Prostate gland (tissue), 2 donors: ENCODE measurements at regions not wholly inside any gene's neighbourhood (a gene's known extent, or its start where the extent isn't known, plus 50 kb on each side); places are given as distances from the start of the nearest gene placed in this dataset.

ENCODE experiments used
- POLR2A ChIP-seq: fragments of 450-650 bp; IDR thresholded peaks from one replicate; pipeline ENCODE4 v1.6.1; 2016; ENCODE audit warnings: antibody characterized with exemption, mild to moderate bottlenecking
- POLR2AphosphoS5 ChIP-seq: sonication (generic); formaldehyde crosslinking; IDR thresholded peaks from one replicate; pipeline ENCODE4 v1.6.1; 2017; ENCODE audit warnings: antibody characterized with exemption
- TF ChIP-seq, protein P1 (sequence below), 4 experiments: fragments of 200-600 bp in 2 of 4; fragments of 450-650 bp in 2 of 4; sonication (generic) in 2 of 4; IDR thresholded peaks; 1 replicate in 3 of 4; 2 replicates in 1 of 4; pipeline ENCODE4 v1.5.1; 2016 to 2019; ENCODE audit warnings: antibody characterized with exemption in 4 of 4, mild to moderate bottlenecking in 2 of 4, moderate library complexity in 2 of 4

DNA sequence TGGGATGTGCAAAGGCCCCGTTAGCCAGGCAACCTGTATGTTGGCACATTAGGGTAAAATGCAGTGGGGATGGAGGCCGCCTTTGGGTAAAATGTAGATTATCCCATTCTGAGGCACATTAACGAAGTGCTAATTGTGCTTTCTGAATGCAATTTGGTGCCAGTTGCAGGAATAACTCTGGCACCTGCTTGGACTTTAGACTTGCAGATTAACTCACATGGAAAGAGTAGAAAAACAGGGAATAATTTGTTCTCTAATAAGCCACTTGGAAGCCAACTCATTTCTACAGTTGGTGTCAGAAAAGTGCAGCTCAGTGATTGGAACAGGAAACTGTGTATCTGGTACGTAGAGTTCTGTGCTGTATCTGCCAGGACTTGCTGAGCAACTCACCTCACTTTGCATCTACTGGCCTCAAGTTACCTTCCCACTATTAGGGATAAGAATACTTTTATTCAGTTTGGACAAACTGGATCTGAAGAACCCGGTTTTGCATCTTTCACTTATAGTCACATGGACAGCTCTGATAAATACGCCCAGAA lies 377.4 kb upstream of the PODXL start:
- TF ChIP-seq, protein P1, sequence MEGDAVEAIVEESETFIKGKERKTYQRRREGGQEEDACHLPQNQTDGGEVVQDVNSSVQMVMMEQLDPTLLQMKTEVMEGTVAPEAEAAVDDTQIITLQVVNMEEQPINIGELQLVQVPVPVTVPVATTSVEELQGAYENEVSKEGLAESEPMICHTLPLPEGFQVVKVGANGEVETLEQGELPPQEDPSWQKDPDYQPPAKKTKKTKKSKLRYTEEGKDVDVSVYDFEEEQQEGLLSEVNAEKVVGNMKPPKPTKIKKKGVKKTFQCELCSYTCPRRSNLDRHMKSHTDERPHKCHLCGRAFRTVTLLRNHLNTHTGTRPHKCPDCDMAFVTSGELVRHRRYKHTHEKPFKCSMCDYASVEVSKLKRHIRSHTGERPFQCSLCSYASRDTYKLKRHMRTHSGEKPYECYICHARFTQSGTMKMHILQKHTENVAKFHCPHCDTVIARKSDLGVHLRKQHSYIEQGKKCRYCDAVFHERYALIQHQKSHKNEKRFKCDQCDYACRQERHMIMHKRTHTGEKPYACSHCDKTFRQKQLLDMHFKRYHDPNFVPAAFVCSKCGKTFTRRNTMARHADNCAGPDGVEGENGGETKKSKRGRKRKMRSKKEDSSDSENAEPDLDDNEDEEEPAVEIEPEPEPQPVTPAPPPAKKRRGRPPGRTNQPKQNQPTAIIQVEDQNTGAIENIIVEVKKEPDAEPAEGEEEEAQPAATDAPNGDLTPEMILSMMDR (IDR thresholded peaks at IDR 0.05): no peak
- TF ChIP-seq POLR2AphosphoS5 (no peak), POLR2A (no peak)
